ENCODE measurements at regions not wholly inside any gene's neighbourhood (a gene's known extent, or its start where the extent isn't known, plus 50 kb on each side); places are given as distances from the start of the nearest gene placed in this dataset.

DNA sequence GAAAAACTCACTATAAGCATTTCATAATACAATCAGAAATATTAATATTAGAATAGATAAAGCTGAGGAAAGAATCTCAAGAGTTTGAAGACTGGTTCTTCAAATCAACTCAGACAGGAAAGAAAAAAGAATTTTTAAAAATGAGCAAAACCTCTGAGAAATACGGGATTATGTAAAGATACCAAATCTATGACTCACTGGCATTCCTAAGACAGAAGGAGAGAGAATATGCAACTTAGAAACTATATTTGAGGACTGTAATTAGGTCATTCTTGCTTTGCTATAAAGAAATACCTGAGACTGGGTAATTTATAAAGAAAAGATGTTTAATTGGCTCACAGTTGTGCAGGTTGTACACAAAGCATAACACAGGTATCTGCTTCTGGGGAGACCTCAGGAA, 665.1 kb downstream of the RNF144B start:
- ChIA-PET POLR2A (no interaction called here), CTCF (no interaction called here)
- DNase-seq (ENCODE audit: extremely low spot score): no peak
- no peak for TF ChIP-seq CTBP1 (IDR thresholded peaks at IDR 0.05; ENCODE audit: borderline replicate concordance)
- TF ChIP-seq ELF4 (IDR thresholded peaks at IDR 0.05): no peak
- no peak for TF ChIP-seq FOXK2 (IDR thresholded peaks at IDR 0.05)
- no peak for TF ChIP-seq NFRKB (IDR thresholded peaks at IDR 0.05)
- no peak for TF ChIP-seq TARDBP (IDR thresholded peaks at IDR 0.05)
- TF ChIP-seq FOXM1 (IDR thresholded peaks at IDR 0.05; ENCODE audit: borderline replicate concordance): no peak
- no peak for TF ChIP-seq HDGF (IDR thresholded peaks at IDR 0.05; ENCODE audit: borderline replicate concordance)
- no peak for TF ChIP-seq ZNF384 (IDR thresholded peaks at IDR 0.05)
- no peak for TF ChIP-seq SP1 (IDR thresholded peaks at IDR 0.05)
- no peak for TF ChIP-seq SUZ12 (IDR thresholded peaks at IDR 0.05)
- TF ChIP-seq BHLHE40 (IDR thresholded peaks at IDR 0.05; ENCODE audit: borderline replicate concordance): no peak
- no peak for TF ChIP-seq L3MBTL2 (conservative IDR thresholded peaks at IDR 0.05)
- TF ChIP-seq, protein P1, sequence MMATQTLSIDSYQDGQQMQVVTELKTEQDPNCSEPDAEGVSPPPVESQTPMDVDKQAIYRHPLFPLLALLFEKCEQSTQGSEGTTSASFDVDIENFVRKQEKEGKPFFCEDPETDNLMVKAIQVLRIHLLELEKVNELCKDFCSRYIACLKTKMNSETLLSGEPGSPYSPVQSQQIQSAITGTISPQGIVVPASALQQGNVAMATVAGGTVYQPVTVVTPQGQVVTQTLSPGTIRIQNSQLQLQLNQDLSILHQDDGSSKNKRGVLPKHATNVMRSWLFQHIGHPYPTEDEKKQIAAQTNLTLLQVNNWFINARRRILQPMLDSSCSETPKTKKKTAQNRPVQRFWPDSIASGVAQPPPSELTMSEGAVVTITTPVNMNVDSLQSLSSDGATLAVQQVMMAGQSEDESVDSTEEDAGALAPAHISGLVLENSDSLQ (IDR thresholded peaks at IDR 0.05): no peak
- no peak for TF ChIP-seq FOXA1 (IDR thresholded peaks at IDR 0.05)
- TF ChIP-seq LEF1 (IDR thresholded peaks at IDR 0.05; ENCODE audit: borderline replicate concordance): no peak
- no peak for TF ChIP-seq ARNT (IDR thresholded peaks at IDR 0.05)

DNA sequence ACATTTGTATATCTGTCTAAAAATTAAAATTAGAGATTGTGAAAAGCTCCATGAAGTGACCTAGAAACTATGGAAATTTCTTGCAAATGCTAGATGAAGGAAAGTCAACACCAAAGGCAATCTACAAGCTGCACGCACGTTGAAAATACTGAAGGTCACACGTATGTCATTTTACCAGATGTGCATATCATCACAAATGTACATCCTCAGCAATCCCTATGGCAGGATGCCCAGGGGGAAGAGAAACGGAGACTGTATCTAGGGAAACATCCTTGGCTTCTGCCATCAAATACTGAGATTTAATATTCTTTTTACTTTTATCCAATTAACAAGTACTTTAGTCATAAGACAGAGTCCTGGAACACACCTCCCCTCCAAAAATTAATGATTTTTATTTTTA, 672.0 kb downstream of the RNF144B start:
- TF ChIP-seq FOXM1 (IDR thresholded peaks at IDR 0.05; ENCODE audit: borderline replicate concordance) (no peak), TARDBP (IDR thresholded peaks at IDR 0.05) (no peak), ARNT (IDR thresholded peaks at IDR 0.05) (no peak), ZNF384 (IDR thresholded peaks at IDR 0.05) (no peak)
- TF ChIP-seq, protein P1 (IDR thresholded peaks at IDR 0.05): no peak
- CTCF ChIA-PET: no interaction called here
- POLR2A ChIA-PET: no interaction called here
- no peak for DNase-seq (ENCODE audit: extremely low spot score)

DNA sequence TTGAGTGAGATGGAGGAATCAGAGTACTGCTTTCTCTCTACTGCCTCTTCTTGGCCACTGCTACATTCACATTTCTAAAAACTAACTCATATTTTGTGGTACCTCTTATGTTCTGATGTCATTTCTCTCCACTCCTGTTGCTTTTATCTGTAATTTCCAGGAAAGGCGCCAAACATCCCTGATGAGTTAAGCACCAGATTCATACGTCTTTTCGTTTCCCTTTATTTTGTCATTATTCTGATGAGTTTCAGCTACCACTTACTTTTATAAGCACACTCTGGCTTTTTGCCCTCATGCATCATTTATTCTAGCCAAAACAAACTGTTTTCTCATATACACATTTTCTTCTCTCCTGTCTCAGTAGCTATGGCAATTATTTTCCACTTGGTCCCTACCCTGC, 680.0 kb downstream of the RNF144B start:
- ChIA-PET POLR2A (no interaction called here), CTCF (no interaction called here)
- no peak for DNase-seq (ENCODE audit: extremely low spot score)
- no peak for TF ChIP-seq FOXM1 (IDR thresholded peaks at IDR 0.05; ENCODE audit: borderline replicate concordance)
- TF ChIP-seq SP1 (IDR thresholded peaks at IDR 0.05): no peak
- no peak for TF ChIP-seq SUZ12 (IDR thresholded peaks at IDR 0.05)
- TF ChIP-seq L3MBTL2 (conservative IDR thresholded peaks at IDR 0.05): no peak
- no peak for TF ChIP-seq ZNF384 (IDR thresholded peaks at IDR 0.05)

DNA sequence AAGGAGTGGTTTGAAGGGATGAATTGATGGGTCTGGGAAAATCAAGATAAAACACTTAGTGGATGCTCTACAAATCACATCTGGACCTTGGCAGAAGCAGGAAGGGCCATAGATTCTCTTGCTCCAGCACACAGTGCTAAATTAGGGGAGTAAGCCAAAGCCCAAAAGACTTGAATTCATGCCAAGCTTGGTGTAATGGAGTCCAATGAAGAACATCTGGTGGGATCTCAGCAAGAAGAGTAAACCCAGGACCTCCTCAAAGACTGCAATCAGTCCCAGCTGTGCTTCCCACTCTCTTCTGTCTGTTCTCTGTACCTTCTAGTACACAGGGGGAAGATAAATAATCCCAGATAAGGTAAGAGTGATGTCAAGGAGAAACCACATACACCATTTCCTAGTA, 683.4 kb downstream of the RNF144B start:
- ChIA-PET POLR2A (no interaction called here), CTCF (no interaction called here)
- no peak for DNase-seq (ENCODE audit: extremely low spot score)
- TF ChIP-seq ZNF384 (IDR thresholded peaks at IDR 0.05) (no peak), NFRKB (IDR thresholded peaks at IDR 0.05) (no peak), L3MBTL2 (conservative IDR thresholded peaks at IDR 0.05) (no peak), LEF1 (IDR thresholded peaks at IDR 0.05; ENCODE audit: borderline replicate concordance) (no peak), BHLHE40 (IDR thresholded peaks at IDR 0.05; ENCODE audit: borderline replicate concordance) (no peak), FOXA1 (IDR thresholded peaks at IDR 0.05) (no peak), FOXK2 (IDR thresholded peaks at IDR 0.05) (no peak), ARNT (IDR thresholded peaks at IDR 0.05) (no peak), SUZ12 (IDR thresholded peaks at IDR 0.05) (no peak), TARDBP (IDR thresholded peaks at IDR 0.05) (no peak), HDGF (IDR thresholded peaks at IDR 0.05; ENCODE audit: borderline replicate concordance) (no peak), CTBP1 (IDR thresholded peaks at IDR 0.05; ENCODE audit: borderline replicate concordance) (no peak), ELF4 (IDR thresholded peaks at IDR 0.05) (no peak)

DNA sequence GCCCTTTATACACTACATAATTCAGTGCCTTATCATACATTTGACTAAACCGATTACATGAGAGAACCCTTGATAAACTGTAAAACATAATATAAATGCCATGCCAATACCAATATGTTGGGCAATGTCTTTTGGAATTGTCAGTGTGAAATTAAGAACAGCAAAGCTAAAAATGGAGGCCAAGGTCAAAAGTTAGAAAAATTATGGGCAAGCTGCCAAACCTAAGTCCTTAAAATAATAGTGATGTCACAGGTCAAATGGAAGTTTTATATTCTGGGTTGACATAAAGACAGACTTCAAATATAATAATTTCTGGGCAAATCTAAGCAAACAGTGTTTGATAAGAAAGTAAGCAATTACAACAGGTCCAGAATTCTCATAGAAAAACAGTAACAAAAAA, 696.7 kb downstream of the RNF144B start:
- POLR2A ChIA-PET: no interaction called here
- no peak for DNase-seq (ENCODE audit: extremely low spot score)
- CTCF ChIA-PET: no interaction called here
- no peak for TF ChIP-seq ELF4 (IDR thresholded peaks at IDR 0.05)
- TF ChIP-seq HDGF (IDR thresholded peaks at IDR 0.05; ENCODE audit: borderline replicate concordance): no peak
- no peak for TF ChIP-seq SUZ12 (IDR thresholded peaks at IDR 0.05)
- no peak for TF ChIP-seq FOXM1 (IDR thresholded peaks at IDR 0.05; ENCODE audit: borderline replicate concordance)
- TF ChIP-seq CTBP1 (IDR thresholded peaks at IDR 0.05; ENCODE audit: borderline replicate concordance): no peak
- no peak for TF ChIP-seq FOXK2 (IDR thresholded peaks at IDR 0.05)
- TF ChIP-seq ARNT (IDR thresholded peaks at IDR 0.05): no peak
- TF ChIP-seq NFRKB (IDR thresholded peaks at IDR 0.05): no peak

DNA sequence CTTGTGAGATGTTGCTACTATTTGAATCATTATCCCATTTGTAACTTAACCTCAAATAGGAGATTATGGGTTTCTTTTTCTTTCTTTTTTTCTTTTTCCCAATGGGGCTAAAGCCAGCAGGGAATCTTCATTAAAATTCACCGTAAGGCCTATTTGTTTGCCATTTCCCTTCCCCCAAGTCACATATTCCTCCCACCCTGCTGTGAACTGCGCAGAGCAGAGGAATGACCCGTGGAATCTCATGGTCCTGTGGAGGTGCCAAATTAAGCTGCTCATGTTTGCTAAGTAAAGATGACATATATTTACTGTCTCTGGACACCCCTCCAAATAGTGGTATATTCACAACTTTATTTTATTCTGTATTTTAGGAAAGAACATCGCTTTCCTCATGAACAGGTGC, 699.3 kb downstream of the RNF144B start:
- TF ChIP-seq ARNT (IDR thresholded peaks at IDR 0.05) (no peak), BHLHE40 (IDR thresholded peaks at IDR 0.05; ENCODE audit: borderline replicate concordance) (no peak), FOXK2 (IDR thresholded peaks at IDR 0.05) (no peak), ELF4 (IDR thresholded peaks at IDR 0.05) (no peak), HDGF (IDR thresholded peaks at IDR 0.05; ENCODE audit: borderline replicate concordance) (no peak), ZNF384 (IDR thresholded peaks at IDR 0.05) (no peak), SP1 (IDR thresholded peaks at IDR 0.05) (no peak), NFRKB (IDR thresholded peaks at IDR 0.05) (no peak), LEF1 (IDR thresholded peaks at IDR 0.05; ENCODE audit: borderline replicate concordance) (no peak), TARDBP (IDR thresholded peaks at IDR 0.05) (no peak), SUZ12 (IDR thresholded peaks at IDR 0.05) (no peak), CTBP1 (IDR thresholded peaks at IDR 0.05; ENCODE audit: borderline replicate concordance) (no peak), FOXA1 (IDR thresholded peaks at IDR 0.05) (no peak), FOXM1 (IDR thresholded peaks at IDR 0.05; ENCODE audit: borderline replicate concordance) (no peak), L3MBTL2 (conservative IDR thresholded peaks at IDR 0.05) (no peak)
- TF ChIP-seq, protein P1 (IDR thresholded peaks at IDR 0.05): no peak
- ChIA-PET CTCF (no interaction called here), POLR2A (no interaction called here)
- no peak for DNase-seq (ENCODE audit: extremely low spot score)

DNA sequence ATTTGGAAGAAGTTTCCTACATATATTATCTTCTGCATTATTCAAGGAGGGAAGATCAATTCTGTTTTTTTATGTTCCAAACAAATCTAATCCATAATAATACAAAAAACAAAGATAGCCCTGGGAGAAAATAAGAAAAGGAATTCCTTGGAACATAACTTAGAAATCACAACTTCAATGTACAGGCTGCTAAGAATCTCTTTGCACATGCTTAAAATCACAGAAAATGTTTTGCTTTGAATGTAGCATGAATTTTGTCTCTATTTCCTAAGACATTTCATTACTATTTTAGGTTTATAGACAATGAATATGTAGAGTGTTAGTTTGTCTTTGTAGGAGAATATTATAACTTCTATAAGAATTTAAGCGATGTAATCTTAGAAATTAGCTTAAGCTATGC, 700.1 kb downstream of the RNF144B start:
- no peak for DNase-seq (ENCODE audit: extremely low spot score)
- CTCF ChIA-PET: no interaction called here
- no peak for TF ChIP-seq FOXK2 (IDR thresholded peaks at IDR 0.05)
- TF ChIP-seq TARDBP (IDR thresholded peaks at IDR 0.05): no peak
- no peak for TF ChIP-seq BHLHE40 (IDR thresholded peaks at IDR 0.05; ENCODE audit: borderline replicate concordance)
- no peak for TF ChIP-seq LEF1 (IDR thresholded peaks at IDR 0.05; ENCODE audit: borderline replicate concordance)
- TF ChIP-seq, protein P1 (IDR thresholded peaks at IDR 0.05): no peak
- no peak for TF ChIP-seq ZNF384 (IDR thresholded peaks at IDR 0.05)
- no peak for TF ChIP-seq L3MBTL2 (conservative IDR thresholded peaks at IDR 0.05)
- TF ChIP-seq ELF4 (IDR thresholded peaks at IDR 0.05): no peak
- no peak for TF ChIP-seq NFRKB (IDR thresholded peaks at IDR 0.05)
- TF ChIP-seq FOXM1 (IDR thresholded peaks at IDR 0.05; ENCODE audit: borderline replicate concordance): no peak
- no peak for TF ChIP-seq ARNT (IDR thresholded peaks at IDR 0.05)
- no peak for TF ChIP-seq SUZ12 (IDR thresholded peaks at IDR 0.05)
- POLR2A ChIA-PET: no interaction called here

Data from HEK293T (cell line).